IPS DF 4.7 (cell line): ENCODE measurements at regions not wholly inside any gene's neighbourhood (a gene's known extent, or its start where the extent isn't known, plus 50 kb on each side); places are given as distances from the start of the nearest gene placed in this dataset.

Source experiments
- DNase-seq: peaks from one replicate; pipeline ENCODE4 v3.0.0-alpha.2; 2013; ENCODE audit warnings: low spot score; ENCODE audit errors: extremely low read depth

DNA sequence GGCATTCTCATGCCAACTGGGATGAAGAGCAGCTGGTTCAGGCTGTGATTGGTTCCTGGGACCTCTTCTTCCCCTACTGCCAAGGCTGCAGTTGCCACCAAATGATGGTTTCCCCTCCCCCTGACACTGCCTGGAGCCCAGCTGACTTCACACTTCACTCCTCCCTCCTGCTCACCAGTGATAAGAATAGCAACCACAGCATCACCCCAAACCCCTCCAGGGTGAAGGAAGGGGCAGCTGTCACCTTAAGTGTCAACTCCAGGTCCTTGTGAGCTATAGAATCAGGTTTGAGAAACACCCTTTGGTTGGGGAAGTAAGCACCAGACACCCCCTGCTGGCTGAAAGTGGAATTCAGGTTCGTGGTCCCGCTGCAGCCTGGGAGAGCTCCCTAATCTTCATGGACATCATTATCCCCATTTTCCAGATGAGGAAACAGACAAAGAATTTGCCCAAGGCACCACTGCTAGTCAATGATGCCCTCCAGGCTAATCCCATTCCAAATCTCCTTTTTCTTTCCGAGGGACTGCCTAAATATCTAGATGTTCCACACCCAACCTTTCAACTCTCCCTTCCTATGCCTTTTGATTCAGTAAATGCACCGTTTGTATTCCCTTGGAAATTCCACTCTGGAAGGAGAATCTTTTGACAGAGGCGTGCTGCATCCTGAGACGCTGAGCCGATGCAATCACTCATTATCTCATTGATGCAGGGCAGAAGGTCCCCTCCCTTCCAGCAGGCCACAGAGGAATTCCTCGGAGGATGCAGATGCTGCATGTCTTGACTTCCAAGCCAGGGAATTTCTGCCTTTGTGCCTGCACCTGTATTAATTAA is 50.6 kb upstream of the UQCRFS1 start:
- no peak for DNase-seq

DNA sequence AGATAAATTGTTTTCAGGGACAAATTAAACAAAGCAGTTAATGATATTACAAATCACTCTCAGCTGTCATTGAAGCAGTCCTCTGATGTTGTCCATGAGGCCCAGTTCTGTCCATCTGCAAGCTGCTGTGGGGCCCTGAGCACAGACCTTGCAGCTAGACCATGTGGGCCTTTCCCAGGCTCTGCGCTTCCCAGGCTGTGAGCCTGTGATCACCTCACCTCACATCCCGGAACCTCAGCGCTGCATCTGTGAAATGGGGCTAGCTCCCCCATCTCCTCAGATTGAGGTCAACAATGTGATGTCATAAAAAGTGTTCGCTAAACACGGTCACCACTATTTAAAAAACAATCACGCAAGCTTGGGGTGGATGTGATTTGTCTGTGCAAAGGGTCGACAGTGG is 51.9 kb upstream of the UQCRFS1 start:
- DNase-seq = no peak

DNA sequence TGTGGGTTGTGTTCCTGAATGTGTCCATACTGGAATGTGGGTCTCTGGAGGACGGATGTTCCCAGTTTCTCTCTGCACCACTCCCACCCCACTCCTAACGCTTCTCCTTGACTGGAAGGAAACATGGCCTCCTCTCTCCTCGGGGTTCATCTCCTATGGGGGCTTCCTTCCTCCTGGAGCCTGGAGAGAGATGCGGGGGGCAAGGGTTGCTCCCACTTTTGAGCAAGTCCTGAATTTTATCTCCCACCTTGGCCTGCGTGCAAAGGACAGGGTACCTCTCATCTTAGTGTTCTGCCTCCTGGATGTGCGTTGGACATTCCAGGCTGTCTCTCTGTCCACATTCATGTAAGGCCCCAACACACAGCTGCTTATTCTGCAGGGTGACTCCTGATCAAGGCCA is 52.5 kb upstream of the UQCRFS1 start:
- no peak for DNase-seq

DNA sequence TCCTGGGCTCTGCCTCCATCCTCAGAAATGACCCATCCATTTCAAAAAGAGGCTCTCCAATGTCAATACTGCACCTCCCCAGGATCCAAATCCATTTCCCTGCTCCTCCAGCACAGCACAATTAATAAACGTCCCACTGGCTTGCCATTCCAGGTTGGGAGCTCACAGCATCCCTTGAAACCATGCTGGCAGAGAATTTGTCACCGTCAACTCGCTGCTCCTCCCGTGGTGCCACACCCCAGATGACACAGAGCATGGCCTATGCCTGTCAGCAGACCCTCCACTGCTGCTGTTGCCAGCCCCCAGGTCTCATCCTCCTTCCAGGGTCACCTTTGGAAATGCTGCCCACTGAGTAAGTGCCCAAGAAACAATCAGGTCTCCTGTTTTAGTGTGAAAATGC is 53.0 kb upstream of the UQCRFS1 start:
- DNase-seq = no peak

DNA sequence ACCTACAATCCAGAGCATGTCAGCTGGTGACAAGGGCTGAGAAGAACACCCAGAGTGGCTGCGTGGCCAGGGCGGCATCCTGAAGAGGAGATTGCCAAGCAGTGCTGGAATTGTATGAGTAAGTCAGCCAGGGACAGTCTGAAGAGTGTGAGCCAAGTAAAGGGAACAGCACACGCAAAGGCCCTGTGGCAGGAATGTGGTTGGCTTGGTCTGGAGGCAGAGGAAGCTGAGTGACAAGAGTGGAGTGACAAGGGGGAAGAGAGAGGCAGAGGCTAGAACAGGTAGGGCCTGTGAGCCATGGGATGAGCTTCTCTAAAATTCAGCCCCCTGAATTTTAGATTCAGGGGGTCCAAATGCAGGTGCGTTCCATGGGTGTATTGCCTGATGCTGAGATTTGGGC is 53.7 kb upstream of the UQCRFS1 start:
- no peak for DNase-seq

DNA sequence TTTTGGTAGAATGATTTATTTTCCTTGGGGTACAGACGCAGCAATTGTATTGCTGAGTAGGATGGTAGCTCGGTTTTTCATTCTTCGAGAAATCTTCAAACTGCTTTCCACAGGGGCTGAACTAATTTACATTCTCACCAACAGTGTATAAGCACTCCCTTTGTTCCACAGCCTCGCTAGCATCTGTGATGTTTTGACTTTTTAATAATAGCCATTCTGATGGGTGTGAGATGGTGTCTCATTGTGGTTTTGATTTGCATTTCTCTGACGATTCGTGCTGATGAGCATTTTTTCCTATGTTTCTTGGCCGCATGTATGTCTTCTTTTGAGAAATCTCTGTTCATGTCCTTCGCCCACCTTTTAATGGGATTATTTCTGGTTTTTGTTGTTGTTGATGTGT is 54.8 kb upstream of the UQCRFS1 start:
- DNase-seq = no peak

DNA sequence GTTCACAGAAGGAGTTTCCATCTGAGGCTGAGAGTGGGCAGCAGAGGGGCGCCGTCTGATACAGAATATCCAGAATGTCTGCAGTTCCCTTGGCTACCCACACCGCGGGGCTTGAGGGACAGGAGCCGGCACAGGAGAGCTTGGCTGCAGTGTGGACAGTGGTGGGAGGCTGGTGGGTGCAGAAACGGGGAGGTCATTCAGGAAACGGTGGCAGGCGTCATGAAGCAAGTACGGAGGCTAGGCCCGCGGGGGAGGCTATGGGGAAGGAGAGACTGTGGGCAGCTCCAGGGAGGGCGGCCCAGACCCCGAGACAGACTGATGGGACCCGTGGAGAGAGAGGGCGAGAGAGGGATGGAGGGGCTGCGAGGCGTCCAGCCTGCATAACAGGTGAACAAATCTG is 55.2 kb upstream of the UQCRFS1 start:
- DNase-seq = no peak

DNA sequence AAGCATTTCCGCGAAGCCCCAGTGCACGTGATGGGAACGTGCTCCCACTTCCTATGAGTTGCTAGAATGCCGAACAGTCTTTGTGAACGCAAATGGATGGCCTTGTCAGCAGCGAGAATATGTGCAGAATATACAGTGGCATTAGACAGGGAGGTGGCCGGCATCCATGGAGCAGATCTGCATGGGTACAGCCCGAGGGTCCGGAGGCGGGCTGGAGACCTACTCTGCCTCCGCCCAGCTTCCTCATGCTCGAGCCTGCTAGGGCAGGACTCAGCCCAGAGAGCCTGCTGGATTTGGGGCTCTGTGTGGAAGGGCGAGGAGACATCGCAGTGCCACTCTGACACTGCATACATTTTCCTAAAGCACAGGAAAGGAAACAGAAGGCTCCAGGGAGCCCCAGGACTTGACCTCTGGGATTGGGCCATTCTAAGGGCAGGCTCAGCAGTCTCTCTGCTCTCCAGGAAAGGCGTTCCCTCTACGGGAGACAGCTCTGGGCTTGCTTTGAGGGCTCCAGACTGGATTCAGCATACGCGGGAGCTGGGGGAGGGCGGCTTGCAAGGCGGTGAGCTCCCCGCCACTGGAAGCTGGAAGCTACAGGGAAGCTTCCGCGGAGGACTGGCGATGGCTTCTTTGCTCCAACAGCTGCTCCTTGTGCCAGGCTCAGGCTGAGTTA is 55.9 kb upstream of the UQCRFS1 start:
- DNase-seq = no peak

DNA sequence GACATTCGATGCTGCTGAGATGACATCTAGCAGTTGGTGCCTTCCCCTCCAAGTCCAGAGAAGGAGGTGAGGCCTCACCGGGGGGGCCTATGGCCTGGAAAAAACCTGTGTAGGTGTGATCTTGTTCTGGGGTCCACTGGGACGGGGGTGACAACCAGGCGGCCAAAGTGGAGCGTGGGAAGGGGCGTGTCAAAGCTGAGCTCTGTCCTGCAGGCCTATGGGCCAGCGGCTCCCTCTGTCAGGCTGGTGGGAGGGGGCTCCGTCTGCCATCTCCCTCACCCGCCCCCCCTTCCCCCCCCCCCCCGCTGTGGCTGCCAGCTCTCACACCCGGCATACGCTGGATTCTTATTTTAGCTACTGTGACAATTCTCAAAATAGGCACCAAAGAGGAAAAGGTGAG is 56.7 kb upstream of the UQCRFS1 start:
- DNase-seq = no peak

DNA sequence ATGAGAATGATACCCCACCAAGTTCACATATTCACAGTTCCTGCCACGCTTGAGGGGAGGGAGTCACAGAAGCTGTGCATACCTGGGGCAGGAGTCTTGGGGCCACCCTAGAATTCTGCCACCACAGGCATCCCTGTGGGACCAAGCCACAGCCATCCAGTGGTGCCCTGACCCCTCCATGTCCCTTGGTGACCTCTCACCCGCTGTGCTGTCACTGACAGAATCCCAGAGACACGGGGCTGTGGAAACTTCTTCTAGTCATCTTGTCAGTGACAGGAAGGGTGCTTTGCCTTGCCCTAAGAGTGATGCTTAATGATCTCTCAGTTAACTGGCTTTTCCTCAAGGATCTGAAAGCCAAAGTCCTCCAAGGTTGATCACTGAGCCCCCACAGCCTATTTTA is 58.4 kb upstream of the UQCRFS1 start:
- DNase-seq = no peak

DNA sequence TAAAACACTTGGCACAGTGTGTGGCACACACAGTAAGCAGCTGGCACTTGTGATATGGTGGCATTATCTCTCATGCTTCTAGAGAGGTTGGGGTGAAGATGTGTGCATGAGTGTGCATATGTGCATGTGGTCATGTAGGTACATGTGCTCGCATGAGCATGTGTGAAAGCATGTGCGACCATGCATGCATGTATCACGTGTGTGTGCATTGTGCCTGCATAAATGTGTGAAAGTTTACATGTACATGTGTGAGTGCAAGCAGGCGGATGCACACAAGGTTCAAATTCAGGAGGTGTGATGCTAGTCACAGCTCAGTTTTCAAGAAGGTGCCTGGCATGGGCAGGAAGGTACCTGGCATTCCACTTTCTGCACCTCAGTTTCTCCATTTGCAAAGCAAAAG is 59.0 kb upstream of the UQCRFS1 start:
- no peak for DNase-seq

DNA sequence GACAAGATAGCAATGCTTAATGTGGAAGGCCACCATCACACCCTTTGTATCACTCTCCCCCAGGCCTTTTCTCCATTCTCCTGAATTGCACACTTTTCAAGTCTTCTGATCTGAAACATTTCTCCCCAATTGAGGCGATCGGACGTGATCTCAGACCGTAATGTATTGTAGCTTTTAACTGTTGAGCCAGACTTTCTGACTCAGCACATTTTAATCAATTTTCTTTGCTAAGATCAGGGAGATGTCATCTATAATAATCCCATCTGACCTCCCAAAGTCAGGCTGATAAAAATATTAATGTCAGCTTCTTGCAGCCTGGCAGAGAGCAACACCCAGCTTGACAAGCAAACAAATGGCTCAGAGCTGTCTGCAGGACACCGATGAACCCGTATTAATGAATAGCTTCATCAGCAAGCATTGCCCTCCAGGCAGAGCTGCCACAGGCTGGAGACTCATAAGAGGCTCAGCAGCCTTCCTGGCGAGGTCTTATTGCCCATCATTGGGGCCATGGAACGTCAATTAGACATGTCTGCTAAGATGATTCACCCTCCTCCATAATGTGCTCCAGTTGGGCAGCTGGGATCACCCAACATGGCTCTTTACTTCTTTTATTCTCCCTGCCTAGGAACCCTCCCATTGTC is 60.2 kb upstream of the UQCRFS1 start:
- DNase-seq = no peak

DNA sequence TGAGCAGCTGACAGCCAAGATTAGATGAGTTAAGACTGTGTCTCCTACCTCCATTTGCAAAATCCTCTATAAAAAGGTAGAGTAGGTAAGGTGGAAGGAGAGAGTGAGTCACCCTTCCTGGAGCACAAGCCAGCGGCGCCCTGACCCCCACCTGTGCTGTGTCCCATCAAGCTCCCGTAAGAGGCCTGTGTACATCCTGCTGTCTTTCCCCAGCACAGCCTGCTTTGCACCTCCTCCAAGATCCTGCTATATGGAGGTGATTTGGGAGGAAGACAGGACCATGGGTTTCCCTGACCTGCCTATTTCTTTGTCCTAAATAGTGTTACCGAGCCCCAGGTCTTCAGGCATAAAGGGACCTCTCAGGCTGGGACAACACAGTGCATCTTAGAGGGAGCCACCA is 62.3 kb upstream of the UQCRFS1 start:
- no peak for DNase-seq

DNA sequence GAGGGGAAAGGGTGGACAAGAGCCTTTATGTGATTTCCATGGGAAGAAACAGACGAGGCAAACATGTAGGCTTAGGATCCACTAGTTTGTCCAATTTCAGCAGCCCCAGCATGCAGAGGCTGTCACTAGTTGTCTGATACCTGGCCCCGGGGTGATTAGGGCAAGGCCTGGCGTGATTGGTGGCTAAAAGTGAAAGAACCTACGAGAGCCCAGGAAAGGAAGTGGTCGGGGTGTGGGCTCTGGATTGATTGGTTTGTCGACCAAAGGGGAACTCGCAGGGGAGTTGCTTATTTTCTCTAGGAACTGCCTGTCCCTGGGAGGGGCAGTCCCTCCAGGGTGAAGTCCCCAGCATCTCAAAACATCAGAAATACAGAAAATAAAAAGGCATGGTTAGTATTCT is 64.2 kb upstream of the UQCRFS1 start:
- no peak for DNase-seq

DNA sequence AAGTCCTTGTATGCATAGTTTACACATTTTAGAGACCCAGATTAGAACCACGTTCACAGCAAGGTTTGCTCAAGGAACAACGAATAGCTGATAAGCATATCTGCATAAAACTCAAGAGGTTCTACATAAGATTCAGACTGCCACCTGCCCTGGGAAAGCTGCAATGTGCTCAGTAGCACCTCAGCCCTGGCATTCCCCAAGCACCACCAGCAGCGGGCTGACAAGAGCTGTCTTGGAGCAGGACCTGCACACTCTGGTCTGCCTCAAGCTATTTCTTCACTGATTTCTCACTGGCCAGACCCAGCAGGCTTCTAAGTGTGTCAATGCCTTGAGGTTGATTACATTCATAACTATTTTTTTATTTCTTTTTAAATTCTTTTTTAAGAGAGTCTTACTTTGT is 65.8 kb upstream of the UQCRFS1 start:
- no peak for DNase-seq

DNA sequence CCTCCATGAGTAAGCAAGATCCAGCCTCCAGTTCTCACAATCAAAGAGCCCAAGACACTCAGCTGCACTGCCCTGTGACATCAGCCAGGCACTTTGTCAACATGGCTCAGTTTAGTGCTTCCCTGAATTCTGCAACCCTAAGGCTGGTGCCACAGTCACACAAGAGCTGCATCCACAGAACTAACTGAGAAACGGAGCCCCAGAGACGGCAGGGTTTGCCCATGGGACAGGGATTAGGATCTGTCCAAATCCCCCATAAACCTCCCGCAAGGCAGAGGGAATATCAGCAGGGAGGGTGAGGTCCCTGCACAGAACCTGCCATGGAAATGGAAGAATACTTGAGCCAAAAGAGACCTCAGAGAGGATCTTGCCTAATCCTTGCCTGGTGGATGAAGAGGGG is 70.4 kb upstream of the UQCRFS1 start:
- no peak for DNase-seq

DNA sequence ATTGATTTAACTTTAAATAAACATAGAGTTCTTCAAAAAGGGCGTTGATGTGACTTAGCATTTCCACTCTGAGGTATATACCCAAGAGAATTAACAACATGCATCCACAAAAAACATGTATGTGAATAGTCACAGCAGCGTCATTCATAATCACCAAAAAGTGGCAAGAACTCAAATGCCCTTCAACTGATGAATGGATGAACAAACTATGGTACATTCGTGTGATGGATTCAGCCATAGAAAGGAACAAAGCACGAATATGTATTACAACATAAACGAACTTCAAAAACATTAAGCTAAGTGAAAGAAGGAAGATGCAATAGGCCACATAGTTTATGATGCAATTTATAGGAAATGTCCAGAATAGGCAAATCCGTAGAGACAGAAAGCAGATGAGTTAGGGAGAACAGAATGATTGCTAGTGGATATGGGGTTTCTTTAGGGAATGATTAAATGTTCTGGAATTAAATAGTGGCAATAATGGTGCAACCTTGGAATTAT is 72.3 kb upstream of the UQCRFS1 start:
- DNase-seq = no peak

DNA sequence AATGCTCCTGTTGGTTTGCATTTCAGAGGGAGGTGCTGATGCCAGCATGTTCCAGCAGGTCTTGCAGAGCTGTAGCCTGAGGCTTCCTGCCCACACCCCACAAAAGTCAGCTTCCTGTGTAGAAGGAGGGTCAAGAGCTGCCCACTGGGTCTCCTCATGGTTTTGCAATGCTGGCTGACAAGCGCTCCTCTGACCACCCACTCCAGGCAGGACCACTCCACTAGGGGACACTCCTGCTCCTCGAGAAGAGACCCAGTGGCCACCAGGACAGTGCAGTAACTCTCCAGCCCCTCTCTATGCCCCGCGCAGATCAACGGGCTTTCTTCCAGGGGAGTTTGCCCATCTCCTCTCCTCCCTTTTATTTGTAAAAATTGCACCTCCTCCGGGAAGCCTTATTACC is 72.9 kb upstream of the UQCRFS1 start:
- no peak for DNase-seq

DNA sequence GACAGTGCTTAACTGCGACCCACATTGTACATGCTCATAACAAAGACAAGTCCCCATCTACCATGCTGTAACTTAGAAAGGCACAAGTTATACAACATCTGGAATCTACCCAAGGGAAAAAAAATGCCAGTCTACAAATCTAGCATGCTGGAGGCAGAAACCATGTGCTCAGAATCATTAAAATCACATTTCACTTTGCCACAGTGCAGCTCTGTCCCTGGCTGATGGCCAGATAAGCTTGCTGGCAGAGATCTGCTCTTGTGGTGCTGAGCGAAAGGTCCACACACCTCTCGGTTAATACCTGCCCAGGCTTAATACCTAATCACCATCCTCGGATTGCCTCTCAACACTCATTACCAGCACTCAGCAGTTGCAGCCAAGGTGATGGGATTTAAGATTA is 74.1 kb upstream of the UQCRFS1 start:
- DNase-seq = no peak

DNA sequence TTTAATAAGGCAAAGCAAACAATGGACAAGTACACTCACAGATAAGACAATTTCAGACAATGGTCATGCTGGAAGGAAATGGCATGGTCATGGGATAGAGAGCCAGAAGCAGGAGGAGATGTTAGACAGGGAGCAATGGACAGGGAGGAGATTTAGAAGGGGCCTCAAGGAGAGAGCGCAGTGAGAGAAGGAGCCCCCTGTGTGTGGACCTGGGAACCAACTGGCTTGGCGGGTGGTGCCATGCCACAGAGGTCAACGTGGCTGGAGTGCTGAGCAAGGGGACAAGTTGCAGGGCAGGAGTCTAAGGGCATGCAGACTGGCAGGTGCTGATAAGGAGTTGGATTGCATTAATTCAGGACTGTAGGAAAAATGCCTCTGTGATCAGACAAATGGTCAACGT is 75.3 kb upstream of the UQCRFS1 start:
- DNase-seq = no peak

DNA sequence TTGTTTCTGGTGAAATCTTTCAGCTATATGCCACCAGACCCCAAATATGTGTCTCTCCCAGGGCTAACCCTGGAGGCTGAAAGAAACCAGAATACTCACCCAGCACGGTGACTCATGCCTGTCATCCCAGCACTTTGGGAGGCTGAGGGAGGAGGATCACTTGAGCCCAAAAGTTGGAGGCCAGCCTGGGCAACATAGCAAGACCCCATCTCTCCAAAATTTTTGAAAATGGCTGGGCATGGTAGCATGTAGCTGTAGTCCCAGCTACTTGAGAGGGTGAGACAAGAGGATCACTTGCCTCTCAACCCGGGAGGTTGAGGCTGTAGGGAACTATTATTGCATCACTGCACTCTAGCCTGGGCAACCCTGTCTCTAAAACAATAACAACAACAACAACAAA is 76.1 kb upstream of the UQCRFS1 start:
- no peak for DNase-seq

DNA sequence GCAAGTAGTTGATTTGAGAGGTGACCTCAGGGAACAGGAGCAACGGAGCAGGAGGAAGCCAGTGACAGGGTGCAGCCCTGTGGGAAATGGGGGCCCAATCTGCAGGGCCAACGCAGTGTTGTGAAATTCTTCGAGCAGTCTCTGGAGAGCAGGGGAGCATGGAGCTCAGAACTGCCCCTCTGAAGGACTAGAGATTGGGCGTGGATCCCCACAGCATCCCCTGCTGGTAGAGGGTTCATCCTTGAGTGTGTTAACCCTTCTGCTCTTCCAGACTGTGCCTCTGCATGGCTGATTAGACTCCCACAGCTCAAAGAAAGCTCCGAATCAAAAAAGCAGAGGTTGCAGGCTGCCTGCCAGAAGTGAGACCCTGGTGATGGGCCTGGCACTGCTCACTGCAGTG is 77.9 kb upstream of the UQCRFS1 start:
- DNase-seq = no peak

DNA sequence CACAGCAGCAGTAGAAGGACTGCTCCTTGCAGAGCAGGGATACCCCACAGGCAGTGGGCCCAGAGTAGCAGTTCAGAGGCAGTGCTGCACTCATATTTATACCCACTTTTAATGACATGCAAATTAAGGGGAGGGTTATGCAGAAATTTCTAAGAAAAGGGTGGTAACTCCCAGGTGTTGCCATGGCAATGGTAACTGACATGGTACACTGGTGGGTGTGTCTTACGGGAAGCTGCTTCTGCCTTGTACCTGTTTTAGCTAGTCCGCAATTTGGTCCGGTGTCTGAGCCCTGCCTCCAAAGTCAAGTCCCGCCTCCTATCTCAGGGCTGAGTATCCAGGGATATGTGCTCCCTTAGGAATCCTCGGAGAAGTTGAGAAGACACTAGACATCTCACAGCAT is 79.2 kb upstream of the UQCRFS1 start:
- no peak for DNase-seq
